ENCODE measurements at regions not wholly inside any gene's neighbourhood (a gene's known extent, or its start where the extent isn't known, plus 50 kb on each side); places are given as distances from the start of the nearest gene placed in this dataset.

GRCh38 chr6:81636930-81637568 lies 115.4 kb downstream of the TENT5A start:
- TF ChIP-seq, protein P1, sequence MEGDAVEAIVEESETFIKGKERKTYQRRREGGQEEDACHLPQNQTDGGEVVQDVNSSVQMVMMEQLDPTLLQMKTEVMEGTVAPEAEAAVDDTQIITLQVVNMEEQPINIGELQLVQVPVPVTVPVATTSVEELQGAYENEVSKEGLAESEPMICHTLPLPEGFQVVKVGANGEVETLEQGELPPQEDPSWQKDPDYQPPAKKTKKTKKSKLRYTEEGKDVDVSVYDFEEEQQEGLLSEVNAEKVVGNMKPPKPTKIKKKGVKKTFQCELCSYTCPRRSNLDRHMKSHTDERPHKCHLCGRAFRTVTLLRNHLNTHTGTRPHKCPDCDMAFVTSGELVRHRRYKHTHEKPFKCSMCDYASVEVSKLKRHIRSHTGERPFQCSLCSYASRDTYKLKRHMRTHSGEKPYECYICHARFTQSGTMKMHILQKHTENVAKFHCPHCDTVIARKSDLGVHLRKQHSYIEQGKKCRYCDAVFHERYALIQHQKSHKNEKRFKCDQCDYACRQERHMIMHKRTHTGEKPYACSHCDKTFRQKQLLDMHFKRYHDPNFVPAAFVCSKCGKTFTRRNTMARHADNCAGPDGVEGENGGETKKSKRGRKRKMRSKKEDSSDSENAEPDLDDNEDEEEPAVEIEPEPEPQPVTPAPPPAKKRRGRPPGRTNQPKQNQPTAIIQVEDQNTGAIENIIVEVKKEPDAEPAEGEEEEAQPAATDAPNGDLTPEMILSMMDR (IDR thresholded peaks at IDR 0.05), result no peak
- TF ChIP-seq POLR2A (IDR thresholded peaks at IDR 0.05), result no peak
